GM12878 (cell line): ENCODE measurements at regions not wholly inside any gene's neighbourhood (a gene's known extent, or its start where the extent isn't known, plus 50 kb on each side); places are given as distances from the start of the nearest gene placed in this dataset.
"Not testable (repeated sequence)": the region's sequence is repeated elsewhere in the genome, so short reads cannot be mapped to it uniquely, and the experiment has no call there.

ENCODE experiments used
- ATAC-seq: fragments of 200-7000 bp; cut with Tn5 transposase; 3 replicates; pipeline ENCODE4 v1.9.1; 2020; ENCODE audit warnings: mild to moderate bottlenecking, moderate library complexity
- BruUV-seq: library from RNA; stranded (reverse); fragments of 400-500 nt; replicated peaks from 2 replicates; lab custom pipeline; 2021; lab: Mats Ljungman, UMichigan
- CTCF ChIA-PET: fragments of 300-600 bp; sonication (Branson Sonifier 250); formaldehyde crosslinking; extraction: SDS; loops from one replicate; lab custom pipeline; 2021; ENCODE audit warnings: inconsistent platforms; lab: Yijun Ruan, JAX
- POLR2A ChIA-PET: fragments of 350-600 bp; formaldehyde crosslinking; extraction: SDS; loops from one replicate; lab custom pipeline; 2021; ENCODE audit warnings: inconsistent platforms; lab: Charles Lee
- RAD21 ChIA-PET: fragments of 300-600 bp; sonication (Branson Sonifier 250); formaldehyde crosslinking; loops from one replicate; lab custom pipeline; 2023; ENCODE audit warnings: antibody characterized with exemption; ENCODE audit not compliant: unreplicated experiment; lab: Charles Lee
- SMC1A ChIA-PET: fragments of 300-600 bp; sonication (Branson Sonifier 250); formaldehyde crosslinking; loops from one replicate; lab custom pipeline; 2023; ENCODE audit not compliant: unreplicated experiment, uncharacterized antibody; lab: Charles Lee
- DNase-seq: peaks from one replicate; pipeline ENCODE4 v3.0.0-alpha.2; 2011; ENCODE audit warnings: low read depth, low spot score
- FAIRE-seq: peaks from 3 replicates; lab custom pipeline; 2011; peaks lifted over from hg19 to GRCh38; lab: Jason Lieb, UNC
- H2AFZ ChIP-seq: 2 replicates; pipeline ENCODE4 v1.6.0; 2011; ENCODE audit warnings: low read depth, low read length, control low read depth; ENCODE audit not compliant: control insufficient read depth
- H3K27ac ChIP-seq: 2 replicates; pipeline ENCODE4 v1.5.1; 2011; ENCODE audit warnings: control low read depth; ENCODE audit not compliant: control insufficient read depth, insufficient read depth
- H3K27me3 ChIP-seq, 2 experiments: replicated peaks in 1 of 2; 2 replicates each; pipeline versions ENCODE4 v1.6.0 to v1.6.1; 2011; ENCODE audit warnings: low read length in 1 of 2; ENCODE audit not compliant: control insufficient read depth in 2 of 2, insufficient read depth in 2 of 2
- H3K36me3 ChIP-seq, 2 experiments: 2 replicates each; pipeline ENCODE4 v1.5.1; 2011; ENCODE audit warnings: low read length in 1 of 2; ENCODE audit not compliant: control insufficient read depth in 2 of 2, insufficient read depth in 2 of 2
- H3K4me1 ChIP-seq: 2 replicates; pipeline ENCODE4 v1.6.1; 2011; ENCODE audit warnings: mild to moderate bottlenecking, low read length, moderate library complexity, mixed read lengths; ENCODE audit not compliant: control insufficient read depth, insufficient read depth
- H3K4me2 ChIP-seq: 2 replicates; pipeline ENCODE4 v1.6.0; 2011; ENCODE audit warnings: control low read depth; ENCODE audit not compliant: control insufficient read depth, insufficient read depth
- H3K4me3 ChIP-seq: fragments of 200-600 bp; sonication (generic); 2 replicates; pipeline ENCODE4 v1.5.1; 2016
- H3K79me2 ChIP-seq: 2 replicates; pipeline ENCODE4 v1.6.0; 2011; ENCODE audit warnings: low read length; ENCODE audit not compliant: control insufficient read depth, insufficient read depth
- H3K9ac ChIP-seq: 2 replicates; pipeline ENCODE4 v1.8.0; 2011; ENCODE audit warnings: low read length, control low read depth, mixed read lengths; ENCODE audit not compliant: control insufficient read depth, insufficient read depth
- H3K9me3 ChIP-seq: replicated peaks from 3 replicates; pipeline ENCODE4 v1.5.1; 2011; ENCODE audit warnings: mild to moderate bottlenecking, low read length; ENCODE audit not compliant: control insufficient read depth, insufficient read depth
- H4K20me1 ChIP-seq: 2 replicates; pipeline ENCODE4 v1.6.0; 2011; ENCODE audit not compliant: control insufficient read depth, insufficient read depth
- RB1 ChIP-seq: fragments of 450-650 bp; formaldehyde crosslinking; IDR thresholded peaks from 2 replicates; pipeline ENCODE4 v1.6.1; 2017; ENCODE audit warnings: mild to moderate bottlenecking, borderline replicate concordance
- ZNF687 ChIP-seq: fragments of 450-650 bp; IDR thresholded peaks from 2 replicates; pipeline ENCODE4 v1.6.1; 2017; ENCODE audit warnings: mild to moderate bottlenecking, moderate library complexity
- WGBS: methylation state at CpG from one replicate; pipeline ENCODE4 v1.1.6; 2016; ENCODE audit warnings: low lambda C conversion rate; ENCODE audit not compliant: insufficient replicate concordance, insufficient coverage; ENCODE audit errors: missing lambda C conversion rate; 5-methylcytosine and 5-hydroxymethylcytosine counted together
- in situ Hi-C: fragments of 300-500 bp; cut with MboI; formaldehyde crosslinking; loops from 9 replicates; pipeline ENCODE4 v1.14.3; 2018; ENCODE audit warnings: mixed read lengths
- intact Hi-C: fragments of 100-400 bp; cut with micrococcal nuclease; formaldehyde crosslinking; loops from one replicate; pipeline ENCODE4 v1.14.2; 2022; ENCODE audit not compliant: unreplicated experiment
- TF ChIP-seq, protein P1 (sequence below): IDR thresholded peaks from 2 replicates; pipeline ENCODE4 v1.6.1; 2011; ENCODE audit warnings: mild to moderate bottlenecking, low read depth, low read length, moderate library complexity; ENCODE audit not compliant: insufficient replicate concordance

- TF ChIP-seq ZNF687 (no peak), RB1 (no peak)
- TF ChIP-seq, protein P1, sequence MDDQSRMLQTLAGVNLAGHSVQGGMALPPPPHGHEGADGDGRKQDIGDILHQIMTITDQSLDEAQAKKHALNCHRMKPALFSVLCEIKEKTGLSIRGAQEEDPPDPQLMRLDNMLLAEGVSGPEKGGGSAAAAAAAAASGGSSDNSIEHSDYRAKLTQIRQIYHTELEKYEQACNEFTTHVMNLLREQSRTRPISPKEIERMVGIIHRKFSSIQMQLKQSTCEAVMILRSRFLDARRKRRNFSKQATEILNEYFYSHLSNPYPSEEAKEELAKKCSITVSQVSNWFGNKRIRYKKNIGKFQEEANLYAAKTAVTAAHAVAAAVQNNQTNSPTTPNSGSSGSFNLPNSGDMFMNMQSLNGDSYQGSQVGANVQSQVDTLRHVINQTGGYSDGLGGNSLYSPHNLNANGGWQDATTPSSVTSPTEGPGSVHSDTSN = no peak
These were observed 811.2 kb upstream of the NCAM2 start (continued) for GRCh38 chr21:20187028-20187427.

DNA sequence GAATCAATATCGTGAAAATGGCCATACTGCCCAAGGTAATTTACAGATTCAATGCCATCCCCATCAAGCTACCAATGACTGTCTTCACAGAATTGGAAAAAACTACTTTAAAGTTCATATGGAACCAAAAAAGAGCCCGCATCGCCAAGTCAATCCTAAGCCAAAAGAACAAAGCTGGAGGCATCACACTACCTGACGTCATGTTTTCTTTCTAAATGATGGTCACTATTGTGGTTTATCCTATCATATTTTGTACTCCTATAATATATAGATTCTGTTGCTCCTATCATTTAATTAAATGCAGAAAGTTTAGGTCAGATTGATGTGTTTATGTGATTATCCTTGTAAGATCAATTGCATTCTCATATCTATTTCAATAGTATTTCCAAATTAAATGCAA lies 796.9 kb upstream of the NCAM2 start:
- FAIRE-seq, DNase-seq, BruUV-seq, H3K79me2 ChIP-seq, H3K4me2 ChIP-seq, H2AFZ ChIP-seq, H3K4me3 ChIP-seq, H3K9ac ChIP-seq, in situ Hi-C loops, RAD21 ChIA-PET, ATAC-seq, intact Hi-C loops, H3K27me3 ChIP-seq, CTCF ChIA-PET, H3K27ac ChIP-seq, H3K36me3 ChIP-seq, H3K9me3 ChIP-seq, SMC1A ChIA-PET, H4K20me1 ChIP-seq, POLR2A ChIA-PET, H3K4me1 ChIP-seq: not testable (repeated sequence)
- WGBS = 19% methylated on average over 3 of the region's 4 CpGs
